ENCODE measurements at regions not wholly inside any gene's neighbourhood (a gene's known extent, or its start where the extent isn't known, plus 50 kb on each side); places are given as distances from the start of the nearest gene placed in this dataset.

- no peak overlapping the region for H3K4me3 ChIP-seq (ENCODE audit: control insufficient read depth, low read depth, low read length)
- TF ChIP-seq CTCF (IDR thresholded peaks at IDR 0.05; ENCODE audit: control insufficient read depth, insufficient read depth, low read depth, low read length, missing control alignments) = no peak
- DNase-seq (ENCODE audit: low read depth) = no peak
Observed at GRCh38 chr20:11642866-11643265, 274.8 kb upstream of the BTBD3 start.

GRCh38 chr20:11646359-11646758 is 271.3 kb upstream of the BTBD3 start:
- no peak for TF ChIP-seq CTCF (IDR thresholded peaks at IDR 0.05; ENCODE audit: control insufficient read depth, insufficient read depth, low read depth, low read length, missing control alignments)
- no peak overlapping the region for H3K4me3 ChIP-seq (ENCODE audit: control insufficient read depth, low read depth, low read length)
- no peak for DNase-seq (ENCODE audit: low read depth)

GRCh38 chr20:11650566-11650965 is 267.1 kb upstream of the BTBD3 start:
- H3K4me3 ChIP-seq (ENCODE audit: control insufficient read depth, low read depth, low read length) = no peak overlapping the region
- DNase-seq (ENCODE audit: low read depth) = no peak
- TF ChIP-seq CTCF (IDR thresholded peaks at IDR 0.05; ENCODE audit: control insufficient read depth, insufficient read depth, low read depth, low read length, missing control alignments) = no peak

GRCh38 chr20:11651138-11651537 is 266.6 kb upstream of the BTBD3 start:
- DNase-seq (ENCODE audit: low read depth) = no peak
- no peak for TF ChIP-seq CTCF (IDR thresholded peaks at IDR 0.05; ENCODE audit: control insufficient read depth, insufficient read depth, low read depth, low read length, missing control alignments)
- no peak overlapping the region for H3K4me3 ChIP-seq (ENCODE audit: control insufficient read depth, low read depth, low read length)

GRCh38 chr20:11651647-11652046 is 266.0 kb upstream of the BTBD3 start:
- TF ChIP-seq CTCF (IDR thresholded peaks at IDR 0.05; ENCODE audit: control insufficient read depth, insufficient read depth, low read depth, low read length, missing control alignments) = no peak
- no peak overlapping the region for H3K4me3 ChIP-seq (ENCODE audit: control insufficient read depth, low read depth, low read length)
- DNase-seq (ENCODE audit: low read depth) = no peak

GRCh38 chr20:11652128-11652527 is 265.6 kb upstream of the BTBD3 start:
- H3K4me3 ChIP-seq (ENCODE audit: control insufficient read depth, low read depth, low read length) = no peak overlapping the region
- TF ChIP-seq CTCF (IDR thresholded peaks at IDR 0.05; ENCODE audit: control insufficient read depth, insufficient read depth, low read depth, low read length, missing control alignments) = no peak
- DNase-seq (ENCODE audit: low read depth) = no peak

GRCh38 chr20:11654766-11655165 is 262.9 kb upstream of the BTBD3 start:
- H3K4me3 ChIP-seq (ENCODE audit: control insufficient read depth, low read depth, low read length) = no peak overlapping the region
- no peak for TF ChIP-seq CTCF (IDR thresholded peaks at IDR 0.05; ENCODE audit: control insufficient read depth, insufficient read depth, low read depth, low read length, missing control alignments)
- no peak for DNase-seq (ENCODE audit: low read depth)

All from AG09309 (cell line).